Mesothelial cell of epicardium (in vitro differentiated cells): ENCODE measurements at regions not wholly inside any gene's neighbourhood (a gene's known extent, or its start where the extent isn't known, plus 50 kb on each side); places are given as distances from the start of the nearest gene placed in this dataset.

Experiments used
- DNase-seq, 2 experiments: peaks; one replicate each; pipeline ENCODE4 v3.0.0; 2021; ENCODE audit warnings: low spot score in 2 of 2; ENCODE audit not compliant: unreplicated experiment in 2 of 2
- H3K27ac Mint-ChIP-seq: 2 replicates; pipeline ENCODE4 v1.8.0; 2021; ENCODE audit warnings: mixed read lengths
- H3K27me3 Mint-ChIP-seq: 2 replicates; pipeline ENCODE4 v1.8.0; 2021; ENCODE audit warnings: low read depth, mixed read lengths
- H3K36me3 Mint-ChIP-seq: 2 replicates; pipeline ENCODE4 v1.8.0; 2021; ENCODE audit warnings: mixed read lengths
- H3K4me1 Mint-ChIP-seq: 2 replicates; pipeline ENCODE4 v1.8.0; 2021; ENCODE audit warnings: mixed read lengths
- H3K4me3 Mint-ChIP-seq: 2 replicates; pipeline ENCODE4 v1.8.0; 2021; ENCODE audit warnings: mild to moderate bottlenecking, moderate library complexity, mixed read lengths
- H3K9me3 Mint-ChIP-seq: 2 replicates; pipeline ENCODE4 v1.8.0; 2021; ENCODE audit warnings: mixed read lengths
- TF ChIP-seq, protein P1 (sequence below): fragments of 200-600 bp; sonication (generic); IDR thresholded peaks from one replicate; pipeline ENCODE4 v1.5.0; 2021; ENCODE audit warnings: antibody characterized with exemption; ENCODE audit not compliant: unreplicated experiment

DNA sequence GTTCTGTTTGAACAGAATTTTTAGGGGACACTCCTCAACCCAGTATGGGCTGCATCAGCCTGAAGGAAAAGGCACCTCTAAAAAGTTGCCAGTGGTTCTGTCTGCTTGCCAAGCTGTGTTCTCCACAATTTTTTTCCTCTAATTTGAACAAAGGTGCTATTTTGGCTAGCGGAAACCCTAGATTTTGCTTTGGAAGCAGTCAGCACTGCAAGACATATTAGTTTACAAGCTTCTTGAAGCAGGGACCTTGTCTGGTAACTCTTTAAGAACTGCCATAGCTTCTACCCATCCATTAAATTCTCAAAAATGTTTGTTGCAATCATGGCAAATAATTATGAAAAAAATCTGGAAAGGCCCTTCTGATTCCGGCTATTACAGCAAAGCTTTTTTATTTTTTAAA, 75.6 kb upstream of the HEPHL1 start:
- no peaks in the 10 kb centered on the region for H3K36me3 Mint-ChIP-seq
- H3K4me1 Mint-ChIP-seq, result no peaks in the 10 kb centered on the region
- no peak overlapping the region for H3K4me3 Mint-ChIP-seq
- TF ChIP-seq, protein P1, sequence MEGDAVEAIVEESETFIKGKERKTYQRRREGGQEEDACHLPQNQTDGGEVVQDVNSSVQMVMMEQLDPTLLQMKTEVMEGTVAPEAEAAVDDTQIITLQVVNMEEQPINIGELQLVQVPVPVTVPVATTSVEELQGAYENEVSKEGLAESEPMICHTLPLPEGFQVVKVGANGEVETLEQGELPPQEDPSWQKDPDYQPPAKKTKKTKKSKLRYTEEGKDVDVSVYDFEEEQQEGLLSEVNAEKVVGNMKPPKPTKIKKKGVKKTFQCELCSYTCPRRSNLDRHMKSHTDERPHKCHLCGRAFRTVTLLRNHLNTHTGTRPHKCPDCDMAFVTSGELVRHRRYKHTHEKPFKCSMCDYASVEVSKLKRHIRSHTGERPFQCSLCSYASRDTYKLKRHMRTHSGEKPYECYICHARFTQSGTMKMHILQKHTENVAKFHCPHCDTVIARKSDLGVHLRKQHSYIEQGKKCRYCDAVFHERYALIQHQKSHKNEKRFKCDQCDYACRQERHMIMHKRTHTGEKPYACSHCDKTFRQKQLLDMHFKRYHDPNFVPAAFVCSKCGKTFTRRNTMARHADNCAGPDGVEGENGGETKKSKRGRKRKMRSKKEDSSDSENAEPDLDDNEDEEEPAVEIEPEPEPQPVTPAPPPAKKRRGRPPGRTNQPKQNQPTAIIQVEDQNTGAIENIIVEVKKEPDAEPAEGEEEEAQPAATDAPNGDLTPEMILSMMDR, result no peak
- no peak for DNase-seq
- peaks cover under 1% of the 10 kb centered on the region for H3K27me3 Mint-ChIP-seq
- no peaks in the 10 kb centered on the region for H3K9me3 Mint-ChIP-seq
- H3K27ac Mint-ChIP-seq, result no peak overlapping the region

DNA sequence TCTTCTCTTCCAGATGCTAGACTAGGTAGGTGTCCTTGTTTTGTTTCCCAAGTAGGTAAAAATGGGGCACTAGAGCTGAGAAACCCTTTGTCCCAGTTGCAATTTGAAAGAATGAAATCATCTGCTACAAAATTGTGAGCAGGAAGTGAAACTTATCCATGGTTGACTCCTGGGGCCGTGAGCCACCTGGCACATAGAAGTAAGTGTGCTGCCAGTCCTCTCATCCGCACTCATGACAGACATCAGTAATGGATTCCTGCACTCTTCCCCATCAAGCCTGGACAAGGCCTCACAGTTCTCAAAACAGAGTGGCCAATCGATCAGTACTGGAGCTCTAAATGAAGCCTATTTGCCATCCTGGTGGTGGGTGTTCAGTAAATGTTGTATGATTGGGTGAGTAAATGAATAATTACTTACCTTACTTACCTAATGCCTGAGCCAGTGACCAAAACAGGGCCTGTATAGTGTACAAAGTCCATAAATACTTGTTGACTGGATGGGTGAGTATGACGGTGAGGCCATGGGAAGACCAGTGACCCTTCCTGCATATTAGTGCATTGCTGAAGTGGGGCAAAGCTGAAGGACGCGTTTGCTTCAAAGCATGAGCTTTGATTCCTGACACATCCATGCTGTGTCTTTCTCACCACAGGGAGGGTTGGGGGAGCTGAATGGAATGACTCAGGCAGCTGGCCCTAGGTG, 68.9 kb upstream of the HEPHL1 start:
- Mint-ChIP-seq H3K36me3 (no peaks in the 10 kb centered on the region), H3K4me1 (no peaks in the 10 kb centered on the region)

DNA sequence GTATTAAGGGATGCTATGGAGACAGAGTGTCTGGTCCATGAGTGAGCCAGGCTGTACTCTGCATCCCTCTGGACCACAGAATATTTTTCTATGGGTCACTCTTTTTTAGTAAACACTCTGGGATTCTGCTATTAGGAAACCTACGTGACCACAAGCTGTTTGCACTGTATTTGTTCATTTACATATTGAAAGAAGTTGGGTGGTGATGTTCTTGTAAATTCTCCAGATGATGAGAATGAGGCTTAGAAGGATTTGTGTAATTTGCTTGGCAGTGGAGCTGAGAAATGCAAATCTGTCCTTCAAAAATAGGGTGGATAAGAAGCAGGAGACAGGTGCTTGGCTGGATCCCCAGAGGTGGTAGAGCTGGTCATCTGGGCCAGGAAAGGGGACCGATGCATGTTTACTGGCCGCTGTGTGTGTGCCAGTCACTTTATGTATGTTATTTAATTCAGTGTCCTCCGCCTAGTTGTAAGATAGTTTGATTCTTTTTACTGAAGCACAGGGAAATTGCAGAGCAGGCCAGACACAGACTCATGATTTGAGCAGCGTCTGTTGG, 63.7 kb upstream of the HEPHL1 start:
- DNase-seq, result no peak
- Mint-ChIP-seq H3K4me1 (peaks cover 7% of the 10 kb centered on the region), H3K36me3 (no peaks in the 10 kb centered on the region), H3K27me3 (peaks cover 44% of the 10 kb centered on the region), H3K27ac (no peak overlapping the region), H3K9me3 (peaks cover 5% of the 10 kb centered on the region), H3K4me3 (no peak overlapping the region)
- TF ChIP-seq, protein P1, result no peak

More for the DNA sequence above, 68.9 kb upstream of the HEPHL1 start:
- peaks cover 5% of the 10 kb centered on the region for H3K9me3 Mint-ChIP-seq
- no peak for DNase-seq
- TF ChIP-seq, protein P1, result no peak
- H3K27me3 Mint-ChIP-seq, result peaks cover 32% of the 10 kb centered on the region
- H3K4me3 Mint-ChIP-seq, result no peak overlapping the region
- H3K27ac Mint-ChIP-seq, result no peak overlapping the region

DNA sequence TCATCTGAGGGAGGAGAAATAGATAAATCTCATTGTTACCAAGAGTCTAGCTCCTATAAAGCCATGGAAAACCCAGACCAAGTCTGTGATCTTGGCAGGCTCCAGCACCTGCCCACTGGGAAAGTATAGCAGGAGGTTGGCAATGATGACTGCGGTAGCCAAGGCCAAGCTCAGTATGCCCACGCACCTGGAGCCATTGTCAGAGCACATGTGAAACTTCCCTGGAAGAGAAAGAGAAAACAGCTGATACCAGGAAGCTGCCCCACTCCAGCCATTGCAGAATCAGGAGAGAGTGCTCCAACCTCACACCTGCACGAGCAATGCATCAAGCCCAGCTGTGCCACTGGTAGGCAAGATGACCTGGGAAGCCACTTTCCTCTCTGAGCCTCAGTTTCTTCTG, 62.2 kb upstream of the HEPHL1 start:
- no peaks in the 10 kb centered on the region for H3K36me3 Mint-ChIP-seq
- no peak for DNase-seq
- peaks cover 48% of the 10 kb centered on the region for H3K27me3 Mint-ChIP-seq
- H3K9me3 Mint-ChIP-seq, result peaks cover 5% of the 10 kb centered on the region
- H3K4me3 Mint-ChIP-seq, result no peak overlapping the region
- no peak overlapping the region for H3K27ac Mint-ChIP-seq
- H3K4me1 Mint-ChIP-seq, result peaks cover 7% of the 10 kb centered on the region
- TF ChIP-seq, protein P1, result no peak

DNA sequence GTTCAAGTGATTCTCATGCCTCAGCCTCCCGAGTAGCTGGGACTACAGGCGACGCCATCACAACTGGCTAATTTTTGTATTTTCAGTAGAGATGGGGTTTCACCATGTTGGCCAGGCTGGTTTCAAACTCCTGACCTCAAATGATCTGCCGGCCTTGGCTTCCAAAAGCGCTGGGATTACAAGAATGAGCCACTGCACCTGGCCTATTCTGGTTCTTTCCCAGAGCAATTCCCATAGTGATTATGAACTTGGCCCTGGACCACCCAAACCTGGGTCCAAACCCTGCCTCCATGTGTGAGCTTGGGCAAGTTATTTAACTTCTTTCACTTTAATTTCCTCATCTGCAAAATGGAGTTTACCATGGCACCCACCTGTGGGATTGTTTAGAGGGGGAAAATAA, 61.5 kb upstream of the HEPHL1 start:
- DNase-seq, result no peak
- Mint-ChIP-seq H3K27ac (no peak overlapping the region), H3K9me3 (peaks cover 4% of the 10 kb centered on the region), H3K4me1 (peaks cover 7% of the 10 kb centered on the region), H3K27me3 (peaks cover 50% of the 10 kb centered on the region), H3K36me3 (no peaks in the 10 kb centered on the region), H3K4me3 (no peak overlapping the region)
- TF ChIP-seq, protein P1, result no peak
